HCT116 (cell line): ENCODE measurements at regions not wholly inside any gene's neighbourhood (a gene's known extent, or its start where the extent isn't known, plus 50 kb on each side); places are given as distances from the start of the nearest gene placed in this dataset.

ENCODE experiments used
- EZH2 ChIP-seq: fragments of 200-600 bp; sonication (generic); IDR thresholded peaks from 2 replicates; pipeline ENCODE4 v1.6.1; 2017; ENCODE audit warnings: antibody characterized with exemption, mixed run types
- TF ChIP-seq, protein P1 (sequence below): IDR thresholded peaks from 2 replicates; pipeline ENCODE4 v1.6.1; 2012
- TF ChIP-seq, protein P2 (sequence below), 3 experiments: fragments of 200-600 bp in 1 of 3; sonication (generic) in 1 of 3; IDR thresholded peaks in 2 of 3; conservative IDR thresholded peaks in 1 of 3; 2 replicates each; pipeline ENCODE4 v1.5.1; 2012 to 2017; ENCODE audit warnings: low read depth in 2 of 3, low read length in 2 of 3, antibody characterized with exemption in 1 of 3, borderline replicate concordance in 1 of 3, control low read depth in 1 of 3, mild to moderate bottlenecking in 1 of 3, mixed read lengths in 1 of 3, mixed run types in 1 of 3, moderate library complexity in 1 of 3; ENCODE audit not compliant: insufficient read depth in 1 of 3
- TF ChIP-seq, protein P3 (sequence below): IDR thresholded peaks from 2 replicates; pipeline ENCODE4 v1.6.1; 2012; ENCODE audit warnings: low read depth

DNA sequence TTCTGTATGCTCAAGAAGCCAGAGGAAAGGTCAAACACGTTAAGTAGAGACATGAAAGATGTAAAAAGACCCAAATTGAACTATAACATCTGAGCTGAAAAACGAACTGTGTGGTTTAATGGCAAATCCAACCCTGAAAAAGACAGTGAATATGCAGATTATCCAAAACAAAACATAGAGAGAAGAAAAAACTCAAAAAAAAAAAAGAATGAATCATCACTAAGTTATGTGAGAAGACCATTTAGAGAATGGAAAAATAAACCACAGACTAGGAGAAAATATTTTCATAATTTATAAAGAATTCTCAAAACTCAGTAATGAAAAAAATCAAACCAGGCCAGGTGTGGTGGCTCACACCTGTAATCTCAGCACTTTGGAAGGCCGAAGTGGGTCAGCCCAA lies 253.3 kb downstream of the PLPP3 start:
- TF ChIP-seq, protein P1, sequence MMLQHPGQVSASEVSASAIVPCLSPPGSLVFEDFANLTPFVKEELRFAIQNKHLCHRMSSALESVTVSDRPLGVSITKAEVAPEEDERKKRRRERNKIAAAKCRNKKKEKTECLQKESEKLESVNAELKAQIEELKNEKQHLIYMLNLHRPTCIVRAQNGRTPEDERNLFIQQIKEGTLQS = no peak
- TF ChIP-seq, protein P2, sequence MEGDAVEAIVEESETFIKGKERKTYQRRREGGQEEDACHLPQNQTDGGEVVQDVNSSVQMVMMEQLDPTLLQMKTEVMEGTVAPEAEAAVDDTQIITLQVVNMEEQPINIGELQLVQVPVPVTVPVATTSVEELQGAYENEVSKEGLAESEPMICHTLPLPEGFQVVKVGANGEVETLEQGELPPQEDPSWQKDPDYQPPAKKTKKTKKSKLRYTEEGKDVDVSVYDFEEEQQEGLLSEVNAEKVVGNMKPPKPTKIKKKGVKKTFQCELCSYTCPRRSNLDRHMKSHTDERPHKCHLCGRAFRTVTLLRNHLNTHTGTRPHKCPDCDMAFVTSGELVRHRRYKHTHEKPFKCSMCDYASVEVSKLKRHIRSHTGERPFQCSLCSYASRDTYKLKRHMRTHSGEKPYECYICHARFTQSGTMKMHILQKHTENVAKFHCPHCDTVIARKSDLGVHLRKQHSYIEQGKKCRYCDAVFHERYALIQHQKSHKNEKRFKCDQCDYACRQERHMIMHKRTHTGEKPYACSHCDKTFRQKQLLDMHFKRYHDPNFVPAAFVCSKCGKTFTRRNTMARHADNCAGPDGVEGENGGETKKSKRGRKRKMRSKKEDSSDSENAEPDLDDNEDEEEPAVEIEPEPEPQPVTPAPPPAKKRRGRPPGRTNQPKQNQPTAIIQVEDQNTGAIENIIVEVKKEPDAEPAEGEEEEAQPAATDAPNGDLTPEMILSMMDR (IDR thresholded peaks at IDR 0.05 in 2 of 3, conservative IDR thresholded peaks at IDR 0.05 in 1 of 3; ENCODE audit: borderline replicate concordance in 1 of 3, insufficient read depth in 1 of 3, low read depth in 2 of 3, low read length in 2 of 3) = no peak
- TF ChIP-seq, protein P3, sequence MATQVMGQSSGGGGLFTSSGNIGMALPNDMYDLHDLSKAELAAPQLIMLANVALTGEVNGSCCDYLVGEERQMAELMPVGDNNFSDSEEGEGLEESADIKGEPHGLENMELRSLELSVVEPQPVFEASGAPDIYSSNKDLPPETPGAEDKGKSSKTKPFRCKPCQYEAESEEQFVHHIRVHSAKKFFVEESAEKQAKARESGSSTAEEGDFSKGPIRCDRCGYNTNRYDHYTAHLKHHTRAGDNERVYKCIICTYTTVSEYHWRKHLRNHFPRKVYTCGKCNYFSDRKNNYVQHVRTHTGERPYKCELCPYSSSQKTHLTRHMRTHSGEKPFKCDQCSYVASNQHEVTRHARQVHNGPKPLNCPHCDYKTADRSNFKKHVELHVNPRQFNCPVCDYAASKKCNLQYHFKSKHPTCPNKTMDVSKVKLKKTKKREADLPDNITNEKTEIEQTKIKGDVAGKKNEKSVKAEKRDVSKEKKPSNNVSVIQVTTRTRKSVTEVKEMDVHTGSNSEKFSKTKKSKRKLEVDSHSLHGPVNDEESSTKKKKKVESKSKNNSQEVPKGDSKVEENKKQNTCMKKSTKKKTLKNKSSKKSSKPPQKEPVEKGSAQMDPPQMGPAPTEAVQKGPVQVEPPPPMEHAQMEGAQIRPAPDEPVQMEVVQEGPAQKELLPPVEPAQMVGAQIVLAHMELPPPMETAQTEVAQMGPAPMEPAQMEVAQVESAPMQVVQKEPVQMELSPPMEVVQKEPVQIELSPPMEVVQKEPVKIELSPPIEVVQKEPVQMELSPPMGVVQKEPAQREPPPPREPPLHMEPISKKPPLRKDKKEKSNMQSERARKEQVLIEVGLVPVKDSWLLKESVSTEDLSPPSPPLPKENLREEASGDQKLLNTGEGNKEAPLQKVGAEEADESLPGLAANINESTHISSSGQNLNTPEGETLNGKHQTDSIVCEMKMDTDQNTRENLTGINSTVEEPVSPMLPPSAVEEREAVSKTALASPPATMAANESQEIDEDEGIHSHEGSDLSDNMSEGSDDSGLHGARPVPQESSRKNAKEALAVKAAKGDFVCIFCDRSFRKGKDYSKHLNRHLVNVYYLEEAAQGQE = no peak
- TF ChIP-seq EZH2 = no peak
